Hematopoietic multipotent progenitor cell (in vitro differentiated cells): ENCODE measurements at regions not wholly inside any gene's neighbourhood (a gene's known extent, or its start where the extent isn't known, plus 50 kb on each side); places are given as distances from the start of the nearest gene placed in this dataset.
A peak's percentile ranks its signal among the peaks of the same experiment; 100 is the strongest.

Experiments
- DNase-seq, 3 donors: peaks; one replicate each; pipeline ENCODE4 v3.0.0-alpha.2; 2011 to 2015; ENCODE audit warnings: low read depth in 2 of 3, low spot score in 2 of 3

- no peak for DNase-seq
These were observed 677.0 kb downstream of the NYAP2 start for GRCh38 chr2:226076529-226076928.

DNA sequence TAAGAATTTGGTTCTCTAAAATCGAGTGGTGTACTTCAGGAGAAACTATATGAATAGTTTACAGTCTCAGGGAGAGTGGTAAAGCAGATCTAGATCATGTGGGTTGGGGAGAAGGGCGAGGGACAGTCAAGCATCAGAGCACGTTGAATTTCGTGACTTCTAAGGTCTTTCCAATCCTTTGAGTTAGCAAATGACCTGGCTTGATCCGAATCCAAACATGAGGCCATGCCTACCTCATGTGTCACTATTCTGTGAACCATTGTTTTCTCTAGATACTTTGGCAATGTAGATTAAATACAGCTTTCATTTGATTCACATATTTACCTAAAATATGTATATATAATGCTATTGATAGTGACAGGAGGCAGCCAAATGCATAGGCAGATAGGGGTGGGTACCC is 674.9 kb downstream of the NYAP2 start:
- no peak for DNase-seq

- DNase-seq = no peak
These were observed 674.1 kb downstream of the NYAP2 start for GRCh38 chr2:226073496-226074160.

GRCh38 chr2:226066873-226067272 is 667.4 kb downstream of the NYAP2 start:
- no peak for DNase-seq

DNA sequence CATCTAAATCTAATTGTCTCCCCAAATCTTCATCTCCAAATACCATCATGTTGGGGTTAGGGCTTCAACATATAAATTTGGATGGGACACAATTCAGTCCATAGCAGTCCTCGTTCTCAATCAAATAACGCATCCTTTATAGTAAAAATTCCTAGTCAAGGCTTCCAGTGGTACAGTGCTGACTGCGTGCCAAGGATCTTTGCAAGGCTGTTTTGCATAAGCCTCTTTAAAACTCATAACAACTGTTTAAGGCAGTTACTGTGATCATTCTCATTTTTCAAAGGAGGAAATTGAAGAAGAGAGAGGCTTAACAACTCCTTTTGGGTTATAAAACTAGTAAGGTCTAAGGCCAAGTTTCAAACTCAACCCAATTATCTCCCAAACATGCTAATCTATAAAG is 666.9 kb downstream of the NYAP2 start:
- no peak for DNase-seq

- no peak for DNase-seq
These were observed 665.5 kb downstream of the NYAP2 start for GRCh38 chr2:226064932-226065570.

GRCh38 chr2:226063704-226064440 is 664.4 kb downstream of the NYAP2 start:
- DNase-seq = no peak

DNA sequence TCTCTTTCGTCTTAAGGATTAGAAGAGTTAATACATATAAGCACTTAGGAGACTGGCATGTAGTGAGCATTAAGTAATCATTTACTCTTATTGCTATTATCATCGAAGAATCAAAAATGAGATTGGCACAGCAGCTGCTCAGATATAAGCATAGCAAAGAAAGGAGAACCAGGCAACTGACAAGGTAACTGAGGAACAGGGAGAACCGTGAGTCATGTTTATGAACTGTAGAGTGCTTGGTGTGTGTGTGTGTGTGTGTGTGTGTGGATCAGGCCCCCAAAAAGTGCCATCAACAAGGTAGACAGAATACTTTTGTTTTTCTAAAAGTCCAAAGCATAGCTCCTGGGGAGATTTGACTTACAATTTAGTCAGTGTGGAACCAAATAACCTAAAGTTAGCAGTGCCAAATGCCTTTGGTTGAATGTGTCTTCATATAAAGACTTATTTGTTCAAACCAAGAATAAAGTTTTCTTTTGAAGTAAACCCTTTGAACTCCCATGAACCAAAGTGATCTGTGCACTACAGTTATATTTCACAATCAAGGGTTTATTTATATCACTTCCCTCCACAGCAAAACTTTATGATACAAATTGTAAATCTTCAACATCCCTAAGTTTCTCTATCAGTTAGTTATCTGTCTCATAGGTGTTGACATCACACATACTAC is 660.6 kb downstream of the NYAP2 start:
- DNase-seq = no peak

GRCh38 chr2:226057914-226058313 is 658.4 kb downstream of the NYAP2 start:
- no peak for DNase-seq

DNA sequence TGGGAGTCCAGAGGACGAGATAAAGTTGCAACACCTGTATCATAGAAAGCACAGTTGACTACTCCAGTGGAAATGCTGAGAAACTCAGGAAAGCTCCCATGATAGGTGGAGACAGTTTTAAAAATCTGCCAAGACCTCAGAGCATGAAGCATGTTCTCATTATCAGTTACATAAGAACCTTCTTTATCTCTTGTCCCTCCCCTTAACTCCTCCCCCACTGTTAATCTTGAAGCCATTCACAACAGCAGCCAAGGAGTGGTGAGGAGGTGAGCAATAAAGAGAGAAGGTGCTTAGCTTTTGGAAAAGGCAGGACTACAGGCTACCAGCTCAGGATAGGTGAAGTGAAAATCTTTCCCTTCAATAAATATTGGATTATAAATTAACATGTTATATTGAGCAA is 657.9 kb downstream of the NYAP2 start:
- no peak for DNase-seq

DNA sequence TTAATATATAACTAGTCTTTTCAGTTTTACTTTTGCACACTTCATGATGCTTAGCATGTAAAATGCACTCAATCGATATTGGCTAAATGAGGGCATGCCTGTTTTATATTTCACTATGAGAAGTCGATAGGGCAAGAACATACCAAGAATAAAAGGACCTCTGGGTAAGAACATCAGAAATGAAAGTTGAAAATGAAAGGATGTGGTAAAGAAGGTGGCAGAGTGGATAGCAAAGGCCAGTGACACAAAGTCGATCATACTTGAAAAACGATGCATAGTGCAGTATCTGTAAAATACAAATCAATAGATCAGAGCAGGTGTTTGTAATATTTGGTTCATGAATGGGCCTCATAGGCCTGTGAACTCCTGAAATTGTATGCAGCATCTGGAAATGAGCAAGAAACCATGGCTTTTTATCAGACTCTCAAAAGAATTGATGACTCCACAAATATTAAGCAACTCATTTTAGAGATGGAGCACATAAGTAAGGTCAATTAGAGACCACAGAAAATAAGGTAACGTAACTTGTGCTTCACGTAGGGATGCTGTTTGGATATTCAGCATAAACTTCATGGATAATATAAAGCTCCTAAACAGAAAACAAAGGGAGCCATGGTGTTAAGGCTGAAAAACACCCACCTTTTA is 653.4 kb downstream of the NYAP2 start:
- no peak for DNase-seq

GRCh38 chr2:226050822-226051221 is 651.3 kb downstream of the NYAP2 start:
- no peak for DNase-seq

GRCh38 chr2:226048611-226049010 is 649.1 kb downstream of the NYAP2 start:
- no peak for DNase-seq

DNA sequence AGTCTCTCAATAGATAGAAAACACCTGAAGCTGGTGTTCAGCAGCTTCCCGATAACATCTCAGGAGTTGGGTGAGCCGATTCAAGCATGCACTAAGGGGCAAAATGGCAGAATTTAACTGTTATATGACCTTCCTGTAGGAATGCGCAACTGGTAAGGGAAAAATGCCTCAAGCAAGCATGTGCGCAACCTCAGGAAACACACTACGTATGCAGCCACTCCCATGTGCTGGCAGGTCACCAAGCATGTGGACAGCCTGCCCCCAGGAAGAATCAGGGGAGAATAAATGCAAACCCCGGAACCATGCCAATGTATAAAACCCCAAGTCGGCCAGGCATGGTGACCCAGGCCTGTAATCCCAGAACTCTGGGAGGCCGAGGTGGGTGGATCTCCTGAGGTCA is 645.6 kb downstream of the NYAP2 start:
- DNase-seq = no peak

DNA sequence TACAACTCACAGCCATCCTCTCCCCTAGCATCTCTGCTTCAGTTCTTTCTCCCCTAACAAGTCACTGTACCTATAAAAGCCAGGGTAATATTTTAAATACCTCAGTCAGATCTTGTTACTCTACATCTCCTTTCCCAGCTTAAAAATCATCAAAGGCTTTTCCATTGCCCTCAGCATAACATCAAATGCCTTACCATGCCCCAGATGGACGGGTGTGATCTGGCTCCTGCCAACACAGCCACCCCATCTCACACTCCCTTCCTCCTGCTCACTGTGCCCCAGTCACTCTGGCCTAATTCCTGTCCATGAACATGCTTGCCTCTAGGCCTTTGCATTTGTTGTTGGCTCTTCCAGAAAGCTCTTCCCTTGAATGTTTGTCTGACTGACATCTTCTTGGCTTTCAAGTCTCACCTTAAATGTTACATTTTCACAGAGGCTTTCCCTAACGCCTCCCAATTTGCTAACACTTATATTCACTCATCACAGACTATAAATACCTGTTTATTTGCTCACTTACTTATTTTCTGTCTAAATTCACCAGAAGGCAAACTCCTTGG is 640.9 kb downstream of the NYAP2 start:
- no peak for DNase-seq

GRCh38 chr2:226037526-226037925 is 638.0 kb downstream of the NYAP2 start:
- no peak for DNase-seq

GRCh38 chr2:226031647-226032501 is 632.4 kb downstream of the NYAP2 start:
- DNase-seq = peak in 1 of 3 donors; percentile 11

DNA sequence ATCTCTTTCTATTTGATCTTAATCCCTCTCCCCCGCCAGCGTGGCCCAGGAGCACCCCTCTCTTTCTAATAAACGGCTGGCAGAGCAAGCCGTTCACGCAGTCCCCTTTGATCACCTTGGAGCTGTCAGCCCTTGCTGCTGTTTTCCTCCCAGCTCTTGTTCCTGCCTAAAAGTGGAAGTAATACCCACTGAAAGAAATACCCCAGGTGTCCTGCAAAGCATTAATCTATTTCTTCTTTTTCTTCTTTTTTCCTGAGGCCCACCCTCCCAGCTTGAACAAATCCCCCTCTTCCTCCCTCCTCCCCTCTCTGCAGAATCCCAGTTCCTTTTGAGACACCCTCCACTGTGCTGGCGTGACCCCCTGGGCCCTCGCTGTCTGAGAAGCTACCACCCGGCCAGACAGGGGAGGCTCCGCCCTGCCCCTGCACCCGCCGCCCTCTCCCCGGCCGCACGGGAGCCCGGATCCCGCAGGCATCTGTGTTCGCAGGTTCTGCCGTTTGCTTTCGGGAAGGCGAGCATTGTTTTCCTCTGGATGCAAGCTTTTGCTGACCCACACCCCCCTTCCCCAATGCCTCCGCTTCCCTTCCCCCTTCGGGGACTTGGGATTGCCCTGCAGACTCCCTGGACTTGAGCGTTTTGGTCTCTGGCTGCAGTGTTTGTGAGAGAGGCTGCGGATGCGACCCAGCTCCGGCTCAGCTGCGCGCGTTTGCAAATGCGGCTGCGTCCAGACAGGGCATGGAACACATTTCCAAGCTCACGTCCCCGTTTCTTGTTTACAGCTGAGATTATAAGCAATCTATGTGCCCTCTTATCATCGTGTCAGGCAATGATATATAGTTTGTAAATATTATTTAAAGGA is 631.5 kb downstream of the NYAP2 start:
- peak in 2 of 3 donors; percentile 18 to 35 for DNase-seq

DNA sequence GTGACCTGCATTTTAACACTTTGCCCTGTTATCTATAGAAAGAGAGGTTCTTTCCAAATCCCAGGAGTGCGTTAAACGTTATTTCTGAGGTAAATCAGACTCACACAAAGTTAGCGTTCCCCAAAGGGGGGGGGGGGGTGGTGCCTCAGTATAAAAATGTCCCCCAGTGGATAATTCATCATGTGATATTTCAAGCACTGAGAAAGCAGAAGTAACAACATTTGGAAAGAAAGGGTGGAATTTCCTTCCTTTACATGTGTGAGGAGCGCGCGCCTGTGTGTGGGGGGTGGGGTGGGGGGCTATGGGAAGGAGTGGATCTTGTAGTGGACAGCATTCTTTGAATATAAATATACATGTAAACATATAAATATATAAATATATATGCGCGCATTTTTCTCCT is 630.9 kb downstream of the NYAP2 start:
- DNase-seq = peak in 2 of 3 donors; percentile 35 to 49
